ENCODE measurements at regions not wholly inside any gene's neighbourhood (a gene's known extent, or its start where the extent isn't known, plus 50 kb on each side); places are given as distances from the start of the nearest gene placed in this dataset.

- FAIRE-seq (no peak), DNase-seq (ENCODE audit: insufficient read length, low spot score) (no peak)
- TF ChIP-seq CTCF (IDR thresholded peaks at IDR 0.05; ENCODE audit: insufficient read depth, missing control alignments), result no peak
Measured at GRCh38 chr2:4882941-4883340, 809.2 kb upstream of the SOX11 start.

GRCh38 chr2:4883375-4883774 is 808.8 kb upstream of the SOX11 start:
- FAIRE-seq (no peak), DNase-seq (ENCODE audit: insufficient read length, low spot score) (no peak)
- no peak for TF ChIP-seq CTCF (IDR thresholded peaks at IDR 0.05; ENCODE audit: insufficient read depth, missing control alignments)

GRCh38 chr2:4884117-4884571 is 808.0 kb upstream of the SOX11 start:
- TF ChIP-seq CTCF (IDR thresholded peaks at IDR 0.05; ENCODE audit: insufficient read depth, missing control alignments), result no peak
- DNase-seq (ENCODE audit: insufficient read length, low spot score) (no peak), FAIRE-seq (no peak)

GRCh38 chr2:4891394-4891793 is 800.8 kb upstream of the SOX11 start:
- FAIRE-seq, result no peak
- DNase-seq (ENCODE audit: insufficient read length, low spot score), result no peak
- no peak for TF ChIP-seq CTCF (IDR thresholded peaks at IDR 0.05; ENCODE audit: insufficient read depth, missing control alignments)

- no peak for FAIRE-seq
- DNase-seq (ENCODE audit: insufficient read length, low spot score), result no peak
- TF ChIP-seq CTCF (IDR thresholded peaks at IDR 0.05; ENCODE audit: insufficient read depth, missing control alignments), result no peak
Measured at GRCh38 chr2:4895371-4895770, 796.8 kb upstream of the SOX11 start.

GRCh38 chr2:4898706-4899105 is 793.5 kb upstream of the SOX11 start:
- FAIRE-seq (no peak), DNase-seq (ENCODE audit: insufficient read length, low spot score) (no peak)
- TF ChIP-seq CTCF (IDR thresholded peaks at IDR 0.05; ENCODE audit: insufficient read depth, missing control alignments), result no peak

GRCh38 chr2:4900242-4900641 is 791.9 kb upstream of the SOX11 start:
- FAIRE-seq (no peak), DNase-seq (ENCODE audit: insufficient read length, low spot score) (no peak)
- no peak for TF ChIP-seq CTCF (IDR thresholded peaks at IDR 0.05; ENCODE audit: insufficient read depth, missing control alignments)

Data from D721Med (cell line).